ENCODE measurements at regions not wholly inside any gene's neighbourhood (a gene's known extent, or its start where the extent isn't known, plus 50 kb on each side); places are given as distances from the start of the nearest gene placed in this dataset.

DNA sequence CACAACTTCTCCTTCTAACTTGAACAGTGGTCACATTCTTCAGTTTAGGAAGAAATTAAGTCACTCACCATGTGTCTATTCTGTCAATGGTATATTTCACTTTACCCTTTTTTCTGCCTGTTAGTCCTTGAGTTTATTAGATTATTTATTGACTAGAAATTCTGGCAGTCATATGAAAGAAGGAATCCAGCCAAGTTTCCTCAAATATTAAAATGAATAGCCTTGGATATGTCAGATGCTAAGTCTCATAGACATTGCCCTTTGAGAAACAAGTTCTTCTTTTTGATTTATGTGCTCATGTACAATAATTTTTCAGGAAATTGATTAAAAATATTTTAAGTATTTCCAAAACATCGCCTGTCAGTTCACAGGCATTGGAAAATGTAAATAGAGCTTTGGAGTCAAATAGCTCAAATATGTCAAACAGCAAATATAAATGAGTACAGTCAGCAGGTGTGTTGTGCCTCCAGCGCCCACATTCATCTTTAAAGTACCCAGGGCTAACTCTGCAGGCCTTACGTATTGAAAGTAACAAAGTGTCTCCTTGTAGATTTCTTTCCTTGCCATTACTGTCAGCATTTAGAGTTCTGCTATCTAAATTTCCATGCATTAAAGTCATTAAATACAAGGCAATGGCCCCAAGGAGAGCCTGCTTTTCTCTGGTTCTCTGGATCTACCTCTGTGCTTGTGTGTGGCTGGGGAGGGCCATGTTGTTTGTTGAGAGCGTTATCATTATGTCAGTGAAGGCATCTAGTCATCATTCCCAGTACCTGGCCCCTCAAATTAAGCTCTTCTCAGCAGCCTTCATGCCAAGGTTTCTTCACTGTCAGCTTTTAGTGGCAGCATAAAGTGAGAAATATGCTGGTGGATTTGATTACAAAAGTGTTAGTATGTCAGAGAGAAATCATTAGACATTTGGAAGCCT, 76.3 kb upstream of the TRPC4 start:
- no peaks in the 10 kb centered on the region for H3K4me1 ChIP-seq (replicated peaks)
- H3K36me3 ChIP-seq: no peaks in the 10 kb centered on the region
- no peak overlapping the region for H3K27ac ChIP-seq
- H3K9me3 ChIP-seq: no peaks in the 10 kb centered on the region
- DNase-seq (ENCODE audit: low spot score): no peak
- no peak overlapping the region for H3K4me3 ChIP-seq
- 73% methylated on average over 4 of the region's 4 CpGs for WGBS
- no peaks in the 10 kb centered on the region for H3K27me3 ChIP-seq (replicated peaks; ENCODE audit: insufficient read depth)
- intact Hi-C loops (cut with DNase I): no loop called here
- TF ChIP-seq POLR2AphosphoS5 (IDR thresholded peaks at IDR 0.05) (no peak), POLR2A (IDR thresholded peaks at IDR 0.05) (no peak)
- TF ChIP-seq, protein P1, sequence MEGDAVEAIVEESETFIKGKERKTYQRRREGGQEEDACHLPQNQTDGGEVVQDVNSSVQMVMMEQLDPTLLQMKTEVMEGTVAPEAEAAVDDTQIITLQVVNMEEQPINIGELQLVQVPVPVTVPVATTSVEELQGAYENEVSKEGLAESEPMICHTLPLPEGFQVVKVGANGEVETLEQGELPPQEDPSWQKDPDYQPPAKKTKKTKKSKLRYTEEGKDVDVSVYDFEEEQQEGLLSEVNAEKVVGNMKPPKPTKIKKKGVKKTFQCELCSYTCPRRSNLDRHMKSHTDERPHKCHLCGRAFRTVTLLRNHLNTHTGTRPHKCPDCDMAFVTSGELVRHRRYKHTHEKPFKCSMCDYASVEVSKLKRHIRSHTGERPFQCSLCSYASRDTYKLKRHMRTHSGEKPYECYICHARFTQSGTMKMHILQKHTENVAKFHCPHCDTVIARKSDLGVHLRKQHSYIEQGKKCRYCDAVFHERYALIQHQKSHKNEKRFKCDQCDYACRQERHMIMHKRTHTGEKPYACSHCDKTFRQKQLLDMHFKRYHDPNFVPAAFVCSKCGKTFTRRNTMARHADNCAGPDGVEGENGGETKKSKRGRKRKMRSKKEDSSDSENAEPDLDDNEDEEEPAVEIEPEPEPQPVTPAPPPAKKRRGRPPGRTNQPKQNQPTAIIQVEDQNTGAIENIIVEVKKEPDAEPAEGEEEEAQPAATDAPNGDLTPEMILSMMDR (IDR thresholded peaks at IDR 0.05): no peak

DNA sequence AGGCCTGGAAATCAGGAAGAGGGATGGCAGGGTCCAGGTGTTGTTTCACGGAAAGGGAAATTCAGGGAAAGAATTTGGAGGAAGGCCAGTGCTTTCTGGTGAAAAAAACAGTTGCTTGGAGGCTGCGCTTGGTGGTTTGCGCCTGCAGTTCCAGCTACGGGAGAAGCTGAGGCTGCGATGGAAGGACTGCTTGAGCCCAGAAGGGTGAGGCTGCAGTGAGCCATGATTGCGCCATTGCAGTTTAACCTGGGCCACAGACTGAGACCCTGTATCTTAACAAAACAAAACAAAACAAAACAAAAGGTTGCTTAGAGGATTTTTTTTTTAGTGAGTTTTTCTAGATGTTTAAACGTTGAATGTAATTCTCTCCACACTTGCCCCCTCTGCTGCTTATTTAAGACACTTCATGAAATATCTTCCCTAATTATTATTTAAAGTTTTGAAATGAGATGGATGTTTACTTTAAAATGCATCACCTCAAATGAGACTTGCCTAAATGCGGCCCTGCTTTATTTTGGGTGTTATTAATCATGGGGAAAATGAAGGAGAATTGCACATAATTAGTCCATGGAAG, 75.4 kb upstream of the TRPC4 start:
- 80% methylated on average over 8 of the region's 8 CpGs for WGBS
- intact Hi-C loops (cut with DNase I): no loop called here

DNA sequence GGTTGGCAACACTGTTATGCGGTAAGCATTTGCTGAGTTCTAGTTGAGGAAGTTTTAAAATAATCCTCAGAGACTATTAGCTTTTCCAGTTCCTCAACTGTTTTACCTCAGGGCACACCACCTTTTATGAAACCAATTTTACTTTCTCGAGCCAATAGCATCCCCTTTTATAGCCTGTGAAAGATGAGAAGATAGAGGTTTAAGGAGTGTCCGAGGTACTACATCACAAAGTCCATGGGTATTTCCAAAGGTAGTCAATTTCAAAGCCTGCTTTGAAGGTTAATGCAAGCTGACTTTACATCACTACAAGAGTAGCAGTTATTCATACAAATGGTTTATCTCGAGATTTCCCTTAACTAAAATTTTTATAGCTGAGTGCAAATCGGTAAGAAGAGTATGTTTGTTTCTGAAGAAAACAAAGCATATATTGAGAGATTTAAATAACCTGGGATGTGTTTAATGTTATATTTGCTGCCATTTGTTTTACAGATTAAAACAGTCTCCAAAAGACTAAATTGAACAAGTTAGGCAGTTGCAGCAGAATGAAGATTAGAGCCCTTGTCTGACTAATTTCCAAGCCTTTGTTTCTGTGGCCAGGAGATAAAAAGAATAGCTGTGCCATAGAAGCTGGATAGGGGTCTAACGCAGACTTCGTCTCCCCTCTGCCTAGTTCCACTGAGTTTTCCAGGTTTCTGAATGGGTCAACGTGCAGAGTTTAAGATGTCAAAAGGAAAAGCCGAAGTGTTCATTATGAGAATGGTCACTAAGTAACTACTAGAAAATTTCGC, 74.7 kb upstream of the TRPC4 start:
- no peaks in the 10 kb centered on the region for H3K27me3 ChIP-seq (replicated peaks; ENCODE audit: insufficient read depth)
- H3K27ac ChIP-seq: no peak overlapping the region
- no peak overlapping the region for H3K4me3 ChIP-seq
- no peaks in the 10 kb centered on the region for H3K36me3 ChIP-seq
- H3K4me1 ChIP-seq (replicated peaks): no peaks in the 10 kb centered on the region
- 54% methylated on average over 10 of the region's 10 CpGs for WGBS
- DNase-seq (ENCODE audit: low spot score): no peak
- intact Hi-C loops (cut with DNase I): no loop called here
- H3K9me3 ChIP-seq: no peaks in the 10 kb centered on the region
- TF ChIP-seq POLR2AphosphoS5 (IDR thresholded peaks at IDR 0.05) (no peak), POLR2A (IDR thresholded peaks at IDR 0.05) (no peak)
- TF ChIP-seq, protein P1 (IDR thresholded peaks at IDR 0.05): no peak

More for the DNA sequence above, 75.4 kb upstream of the TRPC4 start:
- H3K9me3 ChIP-seq: no peaks in the 10 kb centered on the region
- no peak overlapping the region for H3K4me3 ChIP-seq
- no peaks in the 10 kb centered on the region for H3K27me3 ChIP-seq (replicated peaks; ENCODE audit: insufficient read depth)
- H3K4me1 ChIP-seq (replicated peaks): no peaks in the 10 kb centered on the region
- H3K36me3 ChIP-seq: no peaks in the 10 kb centered on the region
- TF ChIP-seq, protein P1 (IDR thresholded peaks at IDR 0.05): no peak
- TF ChIP-seq POLR2A (IDR thresholded peaks at IDR 0.05): no peak
- TF ChIP-seq POLR2AphosphoS5 (IDR thresholded peaks at IDR 0.05): no peak
- H3K27ac ChIP-seq: no peak overlapping the region
- no peak for DNase-seq (ENCODE audit: low spot score)

DNA sequence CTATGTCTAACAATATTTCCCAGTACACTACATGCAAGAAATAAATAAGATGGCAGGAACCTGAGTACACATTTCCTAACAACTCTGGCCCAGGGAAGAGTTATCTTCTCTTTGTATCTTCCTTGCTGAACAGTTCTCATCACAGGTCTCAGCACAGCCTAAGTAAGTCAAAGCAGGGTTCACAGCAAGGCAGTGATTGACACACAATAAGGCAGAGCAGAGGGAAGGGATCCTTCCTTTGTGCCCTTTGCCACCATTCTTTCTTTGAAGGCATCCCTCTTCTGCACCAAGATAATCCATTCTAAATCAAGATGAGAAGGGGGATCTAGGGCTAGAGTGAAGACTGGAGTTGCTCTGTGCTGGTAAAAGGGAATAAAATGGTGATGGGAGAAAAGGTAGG, 73.4 kb upstream of the TRPC4 start:
- Histone ChIP-seq H3K4me3 (no peak overlapping the region), H3K36me3 (no peaks in the 10 kb centered on the region), H3K27me3 (replicated peaks; ENCODE audit: insufficient read depth) (no peaks in the 10 kb centered on the region), H3K9me3 (no peaks in the 10 kb centered on the region), H3K4me1 (replicated peaks) (no peaks in the 10 kb centered on the region), H3K27ac (no peak overlapping the region)
- intact Hi-C loops (cut with DNase I): no loop called here
- TF ChIP-seq, protein P1 (IDR thresholded peaks at IDR 0.05): no peak
- no peak for TF ChIP-seq POLR2A (IDR thresholded peaks at IDR 0.05)
- TF ChIP-seq POLR2AphosphoS5 (IDR thresholded peaks at IDR 0.05): no peak
- no peak for DNase-seq (ENCODE audit: low spot score)
